ENCODE measurements at regions not wholly inside any gene's neighbourhood (a gene's known extent, or its start where the extent isn't known, plus 50 kb on each side); places are given as distances from the start of the nearest gene placed in this dataset.
"Not testable (repeated sequence)": the region's sequence is repeated elsewhere in the genome, so short reads cannot be mapped to it uniquely, and the experiment has no call there.

DNA sequence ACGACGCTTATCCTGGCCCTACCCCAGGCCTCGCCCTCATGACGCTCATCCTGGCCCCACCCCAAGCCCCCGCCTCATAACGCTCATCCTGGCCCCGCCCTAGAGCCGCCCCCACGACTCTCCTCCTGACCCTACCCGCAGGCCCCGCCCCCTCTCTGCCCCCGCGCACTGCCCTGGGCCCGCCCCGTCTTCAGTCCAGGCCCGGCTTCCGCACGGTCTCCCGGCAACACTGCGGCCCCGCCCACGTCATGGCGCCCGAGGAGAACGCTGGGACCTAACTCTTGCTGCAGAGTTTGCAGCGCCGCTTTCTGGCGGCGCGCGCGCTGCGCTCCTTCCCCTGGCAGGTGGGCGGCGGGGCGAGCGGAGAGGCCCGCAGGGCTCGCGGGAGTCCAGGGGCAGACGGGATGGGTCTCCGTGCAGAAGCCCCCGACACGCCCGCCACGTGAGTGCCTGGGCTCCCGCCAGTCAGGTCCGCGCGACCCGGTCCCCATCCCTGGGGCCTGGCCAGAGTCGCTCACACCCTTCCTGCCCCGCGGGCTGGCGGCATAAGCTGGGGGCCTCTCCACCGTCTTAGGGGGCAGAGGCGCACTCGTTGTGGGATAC is 52.5 kb upstream of the ROPN1B start:
- TF ChIP-seq EZH2phosphoT487 (IDR thresholded peaks at IDR 0.05; ENCODE audit: low read depth), result no peak
- TF ChIP-seq, protein P1, sequence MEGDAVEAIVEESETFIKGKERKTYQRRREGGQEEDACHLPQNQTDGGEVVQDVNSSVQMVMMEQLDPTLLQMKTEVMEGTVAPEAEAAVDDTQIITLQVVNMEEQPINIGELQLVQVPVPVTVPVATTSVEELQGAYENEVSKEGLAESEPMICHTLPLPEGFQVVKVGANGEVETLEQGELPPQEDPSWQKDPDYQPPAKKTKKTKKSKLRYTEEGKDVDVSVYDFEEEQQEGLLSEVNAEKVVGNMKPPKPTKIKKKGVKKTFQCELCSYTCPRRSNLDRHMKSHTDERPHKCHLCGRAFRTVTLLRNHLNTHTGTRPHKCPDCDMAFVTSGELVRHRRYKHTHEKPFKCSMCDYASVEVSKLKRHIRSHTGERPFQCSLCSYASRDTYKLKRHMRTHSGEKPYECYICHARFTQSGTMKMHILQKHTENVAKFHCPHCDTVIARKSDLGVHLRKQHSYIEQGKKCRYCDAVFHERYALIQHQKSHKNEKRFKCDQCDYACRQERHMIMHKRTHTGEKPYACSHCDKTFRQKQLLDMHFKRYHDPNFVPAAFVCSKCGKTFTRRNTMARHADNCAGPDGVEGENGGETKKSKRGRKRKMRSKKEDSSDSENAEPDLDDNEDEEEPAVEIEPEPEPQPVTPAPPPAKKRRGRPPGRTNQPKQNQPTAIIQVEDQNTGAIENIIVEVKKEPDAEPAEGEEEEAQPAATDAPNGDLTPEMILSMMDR (IDR thresholded peaks at IDR 0.05; ENCODE audit: low read depth, low read length), result peak; percentile 34
- H3K4me2 ChIP-seq (ENCODE audit: low read length), result peak overlapping the region; percentile 82
- H2AFZ ChIP-seq (ENCODE audit: low read depth, low read length), result peak overlapping the region; percentile 83; the same call in 1 of the 2 replicates
- H3K4me1 ChIP-seq (ENCODE audit: low read length), result no peaks in the 10 kb centered on the region; the same call in 1 of the 2 replicates
- peak overlapping the region; percentile 77 for H3K4me3 ChIP-seq (ENCODE audit: low read length)
- H3K27ac ChIP-seq (ENCODE audit: low read length), result peak overlapping the region; percentile 26
- no peaks in the 10 kb centered on the region for H3K36me3 ChIP-seq (replicated peaks; ENCODE audit: low read depth, low read length)
- H3K9me3 ChIP-seq (ENCODE audit: insufficient read depth, low read length), result no peaks in the 10 kb centered on the region
- peaks cover 3% of the 10 kb centered on the region; the same call in 1 of the 2 replicates for H3K79me2 ChIP-seq (ENCODE audit: low read length)
- no peaks in the 10 kb centered on the region for H3K27me3 ChIP-seq (ENCODE audit: low read depth, low read length)
- peak overlapping the region; percentile 84 for H3K9ac ChIP-seq (ENCODE audit: low read length)
- H4K20me1 ChIP-seq (ENCODE audit: insufficient read depth, low read length), result no peaks in the 10 kb centered on the region

DNA sequence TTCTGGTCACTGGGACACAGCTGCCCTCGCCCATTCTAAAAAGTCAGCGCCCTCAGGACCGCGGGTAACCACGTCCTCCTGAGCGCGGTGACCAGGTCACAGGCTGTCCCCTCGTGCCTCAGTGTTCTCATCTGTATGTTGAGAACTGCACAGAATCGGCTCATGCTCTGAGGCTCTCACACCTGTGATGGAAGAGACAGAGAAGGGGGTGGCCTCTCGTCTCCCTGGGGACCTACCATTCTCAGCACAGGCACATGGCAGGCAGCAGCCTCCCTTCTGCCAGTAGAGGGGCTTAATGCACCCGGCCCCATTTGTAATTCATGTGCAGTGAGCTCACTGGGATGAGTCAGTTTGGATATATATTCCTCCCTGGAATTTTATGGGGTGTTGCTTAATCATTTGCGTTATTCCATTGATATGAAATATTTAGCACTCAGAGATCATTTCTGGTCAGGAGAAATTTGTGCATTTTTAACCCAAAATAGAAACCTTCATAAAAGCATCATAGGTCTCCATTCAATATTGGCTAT is 51.9 kb upstream of the ROPN1B start:
- H3K4me1 ChIP-seq (ENCODE audit: low read length); H3K9me3 ChIP-seq (ENCODE audit: insufficient read depth, low read length); H3K36me3 ChIP-seq (replicated peaks; ENCODE audit: low read depth, low read length); H3K27me3 ChIP-seq (ENCODE audit: low read depth, low read length); H3K79me2 ChIP-seq (ENCODE audit: low read length); H4K20me1 ChIP-seq (ENCODE audit: insufficient read depth, low read length): not testable (repeated sequence)
- peak overlapping the region; percentile 84 for H3K9ac ChIP-seq (ENCODE audit: low read length)
- H3K27ac ChIP-seq (ENCODE audit: low read length), result peak overlapping the region; percentile 26
- peak overlapping the region; percentile 77 for H3K4me3 ChIP-seq (ENCODE audit: low read length)
- H2AFZ ChIP-seq (ENCODE audit: low read depth, low read length), result peak overlapping the region; percentile 83; the same call in 1 of the 2 replicates
- peak overlapping the region; percentile 82 for H3K4me2 ChIP-seq (ENCODE audit: low read length)

DNA sequence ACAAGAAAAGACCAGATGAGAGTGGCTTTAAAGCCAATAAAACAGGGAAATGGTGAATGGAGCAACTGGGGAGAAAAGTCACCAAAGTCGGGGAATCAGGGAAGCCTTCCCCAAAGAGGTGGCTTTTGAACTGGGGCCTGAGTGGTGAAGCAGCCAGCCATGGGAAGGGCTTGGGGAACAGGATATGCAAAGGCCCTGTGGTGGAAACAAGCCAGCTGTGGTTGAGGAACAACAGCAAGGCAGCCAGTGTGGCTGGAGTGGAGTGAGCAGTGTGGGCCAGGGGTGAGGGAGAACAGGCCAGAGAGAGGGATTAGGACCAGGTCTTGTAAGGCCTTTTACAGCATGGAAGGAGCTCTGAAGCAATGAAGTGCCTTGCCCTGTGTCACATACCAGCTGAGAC is 51.0 kb upstream of the ROPN1B start:
- H3K4me2 ChIP-seq (ENCODE audit: low read length); H2AFZ ChIP-seq (ENCODE audit: low read depth, low read length); H3K36me3 ChIP-seq (replicated peaks; ENCODE audit: low read depth, low read length); H3K9ac ChIP-seq (ENCODE audit: low read length); H3K9me3 ChIP-seq (ENCODE audit: insufficient read depth, low read length); H3K27me3 ChIP-seq (ENCODE audit: low read depth, low read length); H3K27ac ChIP-seq (ENCODE audit: low read length); H4K20me1 ChIP-seq (ENCODE audit: insufficient read depth, low read length); H3K79me2 ChIP-seq (ENCODE audit: low read length); H3K4me1 ChIP-seq (ENCODE audit: low read length); H3K4me3 ChIP-seq (ENCODE audit: low read length): not testable (repeated sequence)

DNA sequence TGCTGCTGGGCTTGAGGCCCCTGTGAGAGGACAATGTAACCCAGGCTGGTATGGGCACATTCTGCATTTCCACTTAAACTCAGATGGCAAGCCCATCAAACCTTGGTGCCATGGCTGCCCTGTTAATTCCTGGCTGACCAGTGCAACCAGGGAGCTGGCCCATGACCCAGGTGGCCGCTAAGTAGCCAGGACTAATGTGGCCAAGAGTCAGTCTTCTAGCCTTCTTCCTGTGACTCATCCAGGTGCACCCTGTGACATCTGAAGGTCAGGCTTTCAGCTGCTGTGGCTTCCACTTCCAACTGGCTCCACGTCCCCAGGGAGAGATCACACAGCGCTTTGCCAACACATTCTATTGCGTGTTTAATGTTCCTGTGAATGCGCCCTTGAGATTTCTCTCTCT is 50.5 kb upstream of the ROPN1B start:
- not testable (repeated sequence) for H3K36me3 ChIP-seq (replicated peaks; ENCODE audit: low read depth, low read length); H3K4me1 ChIP-seq (ENCODE audit: low read length); H3K9me3 ChIP-seq (ENCODE audit: insufficient read depth, low read length); H3K27me3 ChIP-seq (ENCODE audit: low read depth, low read length); H3K4me3 ChIP-seq (ENCODE audit: low read length); H3K4me2 ChIP-seq (ENCODE audit: low read length); H3K79me2 ChIP-seq (ENCODE audit: low read length); H2AFZ ChIP-seq (ENCODE audit: low read depth, low read length); H4K20me1 ChIP-seq (ENCODE audit: insufficient read depth, low read length); H3K27ac ChIP-seq (ENCODE audit: low read length); H3K9ac ChIP-seq (ENCODE audit: low read length)

DNA sequence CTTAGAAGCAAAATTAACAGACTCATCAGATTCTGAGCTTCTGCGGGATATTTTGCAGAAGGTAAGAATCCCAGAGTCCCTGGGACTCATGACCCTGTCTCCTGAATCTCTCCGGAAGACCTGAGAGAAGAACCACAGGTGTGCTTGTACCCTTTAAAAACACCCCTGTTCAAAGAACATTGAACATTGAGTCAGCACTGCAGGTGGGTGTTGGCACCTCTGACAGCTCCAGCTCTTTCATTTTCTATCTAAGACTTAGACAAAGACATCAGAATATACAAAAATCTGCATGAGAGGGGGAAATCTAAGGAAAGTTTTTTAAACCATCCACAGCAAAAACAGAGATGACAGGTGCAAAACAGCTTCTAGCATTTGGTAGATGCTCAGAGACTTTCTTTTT is 50.1 kb upstream of the ROPN1B start:
- not testable (repeated sequence) for H3K4me1 ChIP-seq (ENCODE audit: low read length); H2AFZ ChIP-seq (ENCODE audit: low read depth, low read length); H3K27me3 ChIP-seq (ENCODE audit: low read depth, low read length); H3K27ac ChIP-seq (ENCODE audit: low read length); H3K4me2 ChIP-seq (ENCODE audit: low read length); H3K9ac ChIP-seq (ENCODE audit: low read length); H3K79me2 ChIP-seq (ENCODE audit: low read length); H4K20me1 ChIP-seq (ENCODE audit: insufficient read depth, low read length); H3K4me3 ChIP-seq (ENCODE audit: low read length); H3K9me3 ChIP-seq (ENCODE audit: insufficient read depth, low read length); H3K36me3 ChIP-seq (replicated peaks; ENCODE audit: low read depth, low read length)
